Peyer's patch (tissue), 4 donors: ENCODE measurements at regions not wholly inside any gene's neighbourhood (a gene's known extent, or its start where the extent isn't known, plus 50 kb on each side); places are given as distances from the start of the nearest gene placed in this dataset.

Experiments
- POLR2A ChIP-seq, 2 donors: fragments of 450-650 bp; IDR thresholded peaks; one replicate each; pipeline ENCODE4 v1.5.1; 2017; ENCODE audit warnings: antibody characterized with exemption in 2 of 2, mild to moderate bottlenecking in 2 of 2, moderate library complexity in 2 of 2
- TF ChIP-seq, protein P1 (sequence below), 6 experiments: fragments of 450-650 bp in 4 of 6; fragments of 200-600 bp in 2 of 6; sonication (generic) in 1 of 6; IDR thresholded peaks; one replicate each; pipeline ENCODE4 v1.5.1; 2017 to 2019; ENCODE audit warnings: antibody characterized with exemption in 6 of 6, mild to moderate bottlenecking in 3 of 6, moderate library complexity in 1 of 6

DNA sequence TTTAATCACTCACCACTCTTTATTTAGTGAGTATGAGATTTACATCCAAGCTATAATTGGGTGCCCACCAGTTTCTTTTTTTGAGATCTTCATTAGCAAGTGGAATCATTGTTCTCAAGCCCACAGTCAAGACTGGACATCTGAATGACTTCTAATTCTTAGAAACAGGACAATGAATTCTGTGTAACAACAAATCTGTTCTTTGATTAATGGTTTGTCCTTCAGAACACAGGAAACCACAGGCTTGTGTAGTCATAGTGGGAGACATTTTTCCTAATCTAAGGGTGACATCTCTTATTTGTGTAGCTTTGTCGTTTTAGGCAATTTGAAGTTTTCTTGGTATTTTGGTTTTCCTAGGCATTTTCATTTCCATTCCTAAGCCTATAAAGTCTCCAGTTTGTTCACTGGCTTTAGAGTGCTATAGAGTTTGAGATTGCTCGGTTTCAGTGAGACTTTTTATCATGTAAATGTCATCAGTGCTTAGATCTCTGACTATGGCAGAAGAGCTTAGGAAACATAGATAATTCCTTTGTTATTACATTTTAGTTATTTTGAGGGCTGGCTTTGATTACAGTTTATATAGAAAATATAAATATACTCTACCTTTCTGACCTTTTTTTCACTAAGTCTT, 903.9 kb upstream of the MAP3K7 start:
- TF ChIP-seq, protein P1, sequence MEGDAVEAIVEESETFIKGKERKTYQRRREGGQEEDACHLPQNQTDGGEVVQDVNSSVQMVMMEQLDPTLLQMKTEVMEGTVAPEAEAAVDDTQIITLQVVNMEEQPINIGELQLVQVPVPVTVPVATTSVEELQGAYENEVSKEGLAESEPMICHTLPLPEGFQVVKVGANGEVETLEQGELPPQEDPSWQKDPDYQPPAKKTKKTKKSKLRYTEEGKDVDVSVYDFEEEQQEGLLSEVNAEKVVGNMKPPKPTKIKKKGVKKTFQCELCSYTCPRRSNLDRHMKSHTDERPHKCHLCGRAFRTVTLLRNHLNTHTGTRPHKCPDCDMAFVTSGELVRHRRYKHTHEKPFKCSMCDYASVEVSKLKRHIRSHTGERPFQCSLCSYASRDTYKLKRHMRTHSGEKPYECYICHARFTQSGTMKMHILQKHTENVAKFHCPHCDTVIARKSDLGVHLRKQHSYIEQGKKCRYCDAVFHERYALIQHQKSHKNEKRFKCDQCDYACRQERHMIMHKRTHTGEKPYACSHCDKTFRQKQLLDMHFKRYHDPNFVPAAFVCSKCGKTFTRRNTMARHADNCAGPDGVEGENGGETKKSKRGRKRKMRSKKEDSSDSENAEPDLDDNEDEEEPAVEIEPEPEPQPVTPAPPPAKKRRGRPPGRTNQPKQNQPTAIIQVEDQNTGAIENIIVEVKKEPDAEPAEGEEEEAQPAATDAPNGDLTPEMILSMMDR (IDR thresholded peaks at IDR 0.05), result no peak
- TF ChIP-seq POLR2A (IDR thresholded peaks at IDR 0.05), result no peak
